ENCODE measurements at regions not wholly inside any gene's neighbourhood (a gene's known extent, or its start where the extent isn't known, plus 50 kb on each side); places are given as distances from the start of the nearest gene placed in this dataset.

- no peaks in the 10 kb centered on the region for H3K79me2 ChIP-seq (ENCODE audit: insufficient read depth, low read length)
Observed at GRCh38 chr13:78364711-78365110, 238.6 kb downstream of the POU4F1 start.

DNA sequence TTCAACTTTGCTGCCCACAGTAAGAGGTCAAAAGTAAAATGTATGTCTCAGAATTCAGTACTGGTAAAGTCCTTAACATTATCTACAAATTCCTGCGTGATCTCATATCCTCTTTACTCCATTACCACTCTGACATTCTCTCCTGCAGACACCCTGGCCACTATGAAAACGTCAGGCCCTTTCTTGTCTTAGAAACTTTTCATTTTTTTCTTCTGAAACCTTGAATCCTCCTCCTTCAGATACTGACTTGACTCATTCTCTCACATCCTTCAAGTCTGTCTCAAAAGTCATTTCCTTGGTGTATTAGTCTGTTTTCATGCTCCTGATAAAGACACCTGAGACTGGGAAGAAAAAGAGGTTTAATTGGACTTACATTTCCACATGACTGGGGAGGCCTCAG lies 262.3 kb downstream of the POU4F1 start:
- no peaks in the 10 kb centered on the region for H3K36me3 ChIP-seq (ENCODE audit: insufficient read depth, low read length)
- no peak overlapping the region for H3K9ac ChIP-seq (ENCODE audit: low read length)
- no peak overlapping the region for H3K4me2 ChIP-seq (ENCODE audit: low read length)
- no peaks in the 10 kb centered on the region for H3K27me3 ChIP-seq (ENCODE audit: insufficient read depth, low read length)
- H3K79me2 ChIP-seq (ENCODE audit: insufficient read depth, low read length): no peaks in the 10 kb centered on the region
- no peaks in the 10 kb centered on the region for H3K9me2 ChIP-seq (ENCODE audit: low read depth, low read length)
- TF ChIP-seq EZH2 (IDR thresholded peaks at IDR 0.05; ENCODE audit: borderline replicate concordance, low read length) (no peak), CTCF (IDR thresholded peaks at IDR 0.05; ENCODE audit: low read length) (no peak)
- H3K27ac ChIP-seq (ENCODE audit: low read depth, low read length, poor library complexity, severe bottlenecking): no peak overlapping the region
- no peaks in the 10 kb centered on the region for H4K20me1 ChIP-seq (ENCODE audit: insufficient read depth, low read length)
- no peaks in the 10 kb centered on the region for H3K9me3 ChIP-seq (ENCODE audit: low read length)
- H3K4me1 ChIP-seq (ENCODE audit: insufficient read depth, low read length, severe bottlenecking): no peaks in the 10 kb centered on the region
- no peaks in the 10 kb centered on the region for H3F3A ChIP-seq (ENCODE audit: insufficient read depth, low read length)
- H2AFZ ChIP-seq (ENCODE audit: low read length): no peak overlapping the region
- no peak overlapping the region for H3K4me3 ChIP-seq (ENCODE audit: low read depth, low read length, poor library complexity, severe bottlenecking)

More at GRCh38 chr13:78364711-78365110, 238.6 kb downstream of the POU4F1 start:
- Histone ChIP-seq H3K4me3 (ENCODE audit: low read depth, low read length, poor library complexity, severe bottlenecking) (no peak overlapping the region), H2AFZ (ENCODE audit: low read length) (no peak overlapping the region), H4K20me1 (ENCODE audit: insufficient read depth, low read length) (no peaks in the 10 kb centered on the region), H3K9me3 (ENCODE audit: low read length) (no peaks in the 10 kb centered on the region), H3K4me2 (ENCODE audit: low read length) (no peak overlapping the region), H3F3A (ENCODE audit: insufficient read depth, low read length) (no peaks in the 10 kb centered on the region), H3K9ac (ENCODE audit: low read length) (no peak overlapping the region), H3K36me3 (ENCODE audit: insufficient read depth, low read length) (no peaks in the 10 kb centered on the region), H3K9me2 (ENCODE audit: low read depth, low read length) (no peaks in the 10 kb centered on the region), H3K4me1 (ENCODE audit: insufficient read depth, low read length, severe bottlenecking) (no peaks in the 10 kb centered on the region), H3K27ac (ENCODE audit: low read depth, low read length, poor library complexity, severe bottlenecking) (no peak overlapping the region), H3K27me3 (ENCODE audit: insufficient read depth, low read length) (no peaks in the 10 kb centered on the region)
- TF ChIP-seq CTCF (IDR thresholded peaks at IDR 0.05; ENCODE audit: low read length): no peak
- TF ChIP-seq EZH2 (IDR thresholded peaks at IDR 0.05; ENCODE audit: borderline replicate concordance, low read length): no peak

GRCh38 chr13:78339927-78340326 lies 263.4 kb downstream of the POU4F1 start:
- no peak overlapping the region for H3K4me2 ChIP-seq (ENCODE audit: low read length)
- no peaks in the 10 kb centered on the region for H3F3A ChIP-seq (ENCODE audit: insufficient read depth, low read length)

More at GRCh38 chr13:78339927-78340326, 263.4 kb downstream of the POU4F1 start:
- Histone ChIP-seq H3K27me3 (ENCODE audit: insufficient read depth, low read length) (no peaks in the 10 kb centered on the region), H3K79me2 (ENCODE audit: insufficient read depth, low read length) (no peaks in the 10 kb centered on the region), H4K20me1 (ENCODE audit: insufficient read depth, low read length) (no peaks in the 10 kb centered on the region), H3K27ac (ENCODE audit: low read depth, low read length, poor library complexity, severe bottlenecking) (no peak overlapping the region), H3K4me3 (ENCODE audit: low read depth, low read length, poor library complexity, severe bottlenecking) (no peak overlapping the region), H3K9me3 (ENCODE audit: low read length) (no peaks in the 10 kb centered on the region), H3K9me2 (ENCODE audit: low read depth, low read length) (no peaks in the 10 kb centered on the region), H3K4me1 (ENCODE audit: insufficient read depth, low read length, severe bottlenecking) (no peaks in the 10 kb centered on the region), H2AFZ (ENCODE audit: low read length) (no peak overlapping the region), H3K9ac (ENCODE audit: low read length) (no peak overlapping the region), H3K36me3 (ENCODE audit: insufficient read depth, low read length) (no peaks in the 10 kb centered on the region)
- no peak for TF ChIP-seq CTCF (IDR thresholded peaks at IDR 0.05; ENCODE audit: low read length)
- TF ChIP-seq EZH2 (IDR thresholded peaks at IDR 0.05; ENCODE audit: borderline replicate concordance, low read length): no peak

Data from OCI-LY1 (cell line).